Liver (tissue), 8 donors: ENCODE measurements at regions not wholly inside any gene's neighbourhood (a gene's known extent, or its start where the extent isn't known, plus 50 kb on each side); places are given as distances from the start of the nearest gene placed in this dataset.

ENCODE experiments used
- DNase-seq: peaks from one replicate; pipeline ENCODE4 v3.0.0-alpha.2; 2017; ENCODE audit warnings: low spot score
- H3K27ac ChIP-seq, 2 donors: one replicate each; pipeline ENCODE4 v1.7.0; 2013; ENCODE audit warnings: inconsistent platforms in 2 of 2, low read length in 2 of 2, control low read depth in 1 of 2, low read depth in 1 of 2, mild to moderate bottlenecking in 1 of 2
- H3K27me3 ChIP-seq, 4 donors: one replicate each; pipeline versions ENCODE4 v1.6.1 to v1.7.0; 2013; ENCODE audit warnings: low read length in 3 of 4, inconsistent platforms in 1 of 4, mild to moderate bottlenecking in 1 of 4, moderate library complexity in 1 of 4; ENCODE audit not compliant: control insufficient read depth in 4 of 4, insufficient read depth in 4 of 4
- H3K36me3 ChIP-seq, 4 donors: one replicate each; pipeline versions ENCODE4 v1.6.1 to v1.7.0; 2013; ENCODE audit warnings: low read length in 3 of 4, mild to moderate bottlenecking in 3 of 4, low read depth in 1 of 4, moderate library complexity in 1 of 4; ENCODE audit not compliant: control insufficient read depth in 4 of 4, insufficient read depth in 3 of 4
- H3K4me1 ChIP-seq, 4 donors: one replicate each; pipeline versions ENCODE4 v1.6.1 to v1.7.0; 2013; ENCODE audit warnings: low read length in 3 of 4, mild to moderate bottlenecking in 3 of 4, moderate library complexity in 1 of 4; ENCODE audit not compliant: control insufficient read depth in 4 of 4, insufficient read depth in 4 of 4
- H3K4me3 ChIP-seq, 3 donors: one replicate each; pipeline versions ENCODE4 v1.6.1 to v1.7.0; 2013; ENCODE audit warnings: low read length in 3 of 3, control low read depth in 1 of 3, low read depth in 1 of 3, mild to moderate bottlenecking in 1 of 3
- H3K9ac ChIP-seq, 2 donors: one replicate each; pipeline ENCODE4 v1.7.0; 2013; ENCODE audit warnings: low read length in 2 of 2, mild to moderate bottlenecking in 2 of 2, moderate library complexity in 2 of 2, control low read depth in 1 of 2, low read depth in 1 of 2
- H3K9me3 ChIP-seq, 4 donors: one replicate each; pipeline versions ENCODE4 v1.6.1 to v1.7.0; 2013; ENCODE audit warnings: low read length in 3 of 4; ENCODE audit not compliant: control insufficient read depth in 4 of 4
- EGR1 ChIP-seq, 2 donors: IDR thresholded peaks; 2 replicates each; pipeline ENCODE4 v1.6.1; 2016 to 2018; ENCODE audit warnings: antibody characterized with exemption in 2 of 2, low read depth in 2 of 2
- FOXA1 ChIP-seq: IDR thresholded peaks from 2 replicates; pipeline ENCODE4 v1.6.1; 2016; ENCODE audit warnings: antibody characterized with exemption
- GABPA ChIP-seq, 2 donors: IDR thresholded peaks in 1 of 2; conservative IDR thresholded peaks in 1 of 2; 2 replicates each; pipeline ENCODE4 v1.6.1; 2016; ENCODE audit warnings: antibody characterized with exemption in 2 of 2, mild to moderate bottlenecking in 1 of 2, moderate library complexity in 1 of 2
- HNF4A ChIP-seq, 2 donors: conservative IDR thresholded peaks; 2 replicates each; pipeline ENCODE4 v1.6.1; 2016; ENCODE audit warnings: antibody characterized with exemption in 2 of 2, mild to moderate bottlenecking in 2 of 2
- HNF4G ChIP-seq: IDR thresholded peaks from 2 replicates; pipeline ENCODE4 v1.6.1; 2016; ENCODE audit warnings: antibody characterized with exemption
- JUND ChIP-seq, 2 donors: IDR thresholded peaks; 2 replicates each; pipeline ENCODE4 v1.6.1; 2016; ENCODE audit warnings: antibody characterized with exemption in 2 of 2
- NR2F2 ChIP-seq: IDR thresholded peaks from 2 replicates; pipeline ENCODE4 v1.6.1; 2016; ENCODE audit warnings: antibody characterized with exemption
- RAD21 ChIP-seq, 2 donors: IDR thresholded peaks; 2 replicates each; pipeline ENCODE4 v1.6.1; 2016; ENCODE audit warnings: antibody characterized with exemption in 2 of 2, mild to moderate bottlenecking in 2 of 2
- RXRA ChIP-seq, 2 donors: IDR thresholded peaks; 2 replicates each; pipeline ENCODE4 v1.6.1; 2017 to 2018; ENCODE audit warnings: antibody characterized with exemption in 2 of 2, mild to moderate bottlenecking in 1 of 2
- SP1 ChIP-seq: IDR thresholded peaks from 2 replicates; pipeline ENCODE4 v1.6.1; 2018; ENCODE audit warnings: antibody characterized with exemption, mild to moderate bottlenecking
- TAF1 ChIP-seq: conservative IDR thresholded peaks from 2 replicates; pipeline ENCODE4 v1.6.1; 2016; ENCODE audit warnings: antibody characterized with exemption, mild to moderate bottlenecking
- YY1 ChIP-seq: IDR thresholded peaks from 2 replicates; pipeline ENCODE4 v1.6.1; 2016; ENCODE audit warnings: antibody characterized with exemption, mild to moderate bottlenecking
- WGBS: extraction: QIAGEN DNeasy Blood & Tissue Kit; methylation state at CpG from one replicate; pipeline ENCODE4 v1.1.7; 2013; 5-methylcytosine and 5-hydroxymethylcytosine counted together
- TF ChIP-seq, protein P1 (sequence below): IDR thresholded peaks from 2 replicates; pipeline ENCODE4 v1.6.1; 2016; ENCODE audit warnings: antibody characterized with exemption
- TF ChIP-seq, protein P2 (sequence below): IDR thresholded peaks from 2 replicates; pipeline ENCODE4 v1.6.1; 2016; ENCODE audit warnings: antibody characterized with exemption
- TF ChIP-seq, protein P3 (sequence below): IDR thresholded peaks from 2 replicates; pipeline ENCODE4 v1.6.1; 2016; ENCODE audit warnings: antibody characterized with exemption
- TF ChIP-seq, protein P4 (sequence below): fragments of 150-350 bp; IDR thresholded peaks from 2 replicates; pipeline ENCODE4 v1.5.1; 2017; ENCODE audit warnings: improper control_type of control experiment, low read depth, low read length; ENCODE audit not compliant: missing input control
- TF ChIP-seq, protein P5 (sequence below): IDR thresholded peaks from 2 replicates; pipeline ENCODE4 v1.6.1; 2016; ENCODE audit warnings: antibody characterized with exemption, mild to moderate bottlenecking
- donor health status: healthy.
- donor health status: healthy.
- donor health status: healthy.
- donor health status: healthy.
- donor health status: healthy.

DNA sequence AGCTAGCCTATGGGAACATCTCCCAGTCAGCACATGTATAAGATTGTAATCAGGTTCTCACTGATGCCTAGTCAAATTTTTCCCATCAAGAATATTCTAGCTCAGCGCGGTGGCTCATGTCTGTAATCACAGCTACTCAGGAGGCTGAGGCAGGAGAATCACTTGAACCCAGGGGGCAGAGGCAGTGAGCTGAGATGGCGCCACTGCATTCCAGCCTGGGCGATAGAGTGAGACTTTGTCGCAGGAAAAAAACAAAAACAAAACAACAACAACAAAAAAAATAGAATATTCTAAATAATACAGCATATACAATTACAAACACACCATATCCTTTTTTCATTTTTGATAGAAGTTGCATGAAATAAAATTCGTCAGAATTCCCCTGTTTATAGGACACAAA is 67.5 kb upstream of the MYCN start:
- H3K36me3 ChIP-seq, result no peaks in the 10 kb centered on the region
- no peak overlapping the region for H3K27ac ChIP-seq
- H3K4me1 ChIP-seq, result peaks cover 7 to 35% (median 22%) of the 10 kb centered on the region in 4 donors
- 96% methylated on average over 6 of the region's 6 CpGs for WGBS
- no peaks in the 10 kb centered on the region for H3K9me3 ChIP-seq
- TF ChIP-seq YY1, result no peak
- TF ChIP-seq, protein P1, sequence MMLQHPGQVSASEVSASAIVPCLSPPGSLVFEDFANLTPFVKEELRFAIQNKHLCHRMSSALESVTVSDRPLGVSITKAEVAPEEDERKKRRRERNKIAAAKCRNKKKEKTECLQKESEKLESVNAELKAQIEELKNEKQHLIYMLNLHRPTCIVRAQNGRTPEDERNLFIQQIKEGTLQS, result no peak
- H3K9ac ChIP-seq, result no peak overlapping the region
- no peak overlapping the region for H3K4me3 ChIP-seq
- H3K27me3 ChIP-seq, result no peaks in the 10 kb centered on the region
- no peak for DNase-seq

DNA sequence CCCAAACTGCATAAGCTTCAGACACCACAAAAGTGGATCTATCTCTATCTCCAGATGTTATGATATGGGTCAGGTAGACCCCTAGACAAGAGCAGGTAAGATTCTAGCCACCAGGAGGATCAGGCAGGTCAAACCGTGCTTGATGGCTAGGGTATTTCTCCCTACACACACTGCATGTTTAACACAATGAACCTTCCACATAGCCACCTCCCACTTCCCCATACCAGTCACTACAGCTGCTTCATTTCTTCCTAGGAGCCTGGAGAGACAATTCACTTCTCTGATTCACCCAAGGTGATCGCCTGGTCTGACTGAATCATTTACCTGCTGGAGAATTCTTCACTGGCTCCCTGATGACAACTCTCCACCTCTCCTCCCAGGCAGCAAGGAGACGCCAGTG is 66.0 kb upstream of the MYCN start:
- WGBS, result 83% methylated on average over 3 of the region's 3 CpGs
- Histone ChIP-seq H3K9me3 (no peaks in the 10 kb centered on the region), H3K9ac (no peak overlapping the region), H3K4me1 (peaks cover 7 to 34% (median 22%) of the 10 kb centered on the region in 4 donors), H3K27ac (peak overlapping the region; percentile 51 to 52), H3K4me3 (no peak overlapping the region), H3K27me3 (no peaks in the 10 kb centered on the region), H3K36me3 (no peaks in the 10 kb centered on the region)
- TF ChIP-seq FOXA1 (no peak), JUND (IDR thresholded peaks at IDR 0.05) (no peak), EGR1 (IDR thresholded peaks at IDR 0.05; ENCODE audit: low read depth in 2 of 2) (no peak)
- no peak for DNase-seq

DNA sequence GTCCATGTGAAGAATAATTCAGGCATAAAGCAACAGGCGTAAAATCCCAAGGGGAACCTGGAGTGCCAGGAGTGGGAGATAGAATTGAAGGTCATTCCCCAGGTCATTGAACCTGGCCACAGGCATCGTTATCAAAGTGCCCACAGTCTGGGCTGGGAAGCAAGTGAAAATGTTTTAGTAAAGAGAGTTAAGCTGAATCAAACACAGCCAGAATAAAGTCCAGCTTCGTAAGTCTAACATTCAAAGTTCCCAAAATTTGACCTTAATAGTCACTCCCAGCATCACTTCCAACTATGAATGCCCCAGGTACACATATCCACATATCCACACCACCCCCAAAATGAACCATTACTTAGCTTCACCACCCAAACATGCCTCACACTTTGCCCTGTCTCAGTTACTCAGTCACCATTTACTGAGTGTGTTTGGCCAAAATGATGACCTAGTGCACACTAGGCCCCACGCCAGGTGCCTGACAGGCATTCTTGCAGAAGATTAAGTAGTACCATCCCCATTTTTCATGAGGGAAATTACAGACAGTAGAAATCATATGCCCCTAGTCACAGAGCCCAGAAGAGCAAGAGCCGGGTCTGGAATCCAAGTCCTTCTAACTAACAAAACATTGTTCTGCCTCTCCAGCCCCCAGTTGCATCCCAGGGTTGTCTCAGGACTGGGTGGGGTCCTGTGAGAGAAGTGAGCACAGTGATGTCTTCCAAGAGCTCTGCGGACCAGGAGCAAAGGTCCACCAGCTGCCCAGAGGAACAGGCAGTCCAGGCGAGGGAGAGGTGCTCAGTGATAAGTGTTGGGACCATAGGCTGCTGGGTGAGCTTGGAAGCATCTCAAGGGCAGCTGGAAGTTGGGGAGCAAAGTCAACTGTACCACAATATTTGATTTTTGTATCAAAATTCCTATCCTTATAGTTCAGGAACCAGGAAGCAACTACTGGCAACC is 65.2 kb upstream of the MYCN start:
- Histone ChIP-seq H3K4me1 (peaks cover 7 to 26% (median 18%) of the 10 kb centered on the region in 4 donors), H3K9me3 (no peaks in the 10 kb centered on the region), H3K4me3 (no peak overlapping the region), H3K27me3 (no peaks in the 10 kb centered on the region), H3K9ac (no peak overlapping the region), H3K27ac (peak overlapping the region; percentile 51 to 52), H3K36me3 (no peaks in the 10 kb centered on the region)
- DNase-seq, result no peak
- TF ChIP-seq YY1 (peak; percentile 54), TAF1 (no peak), RAD21 (IDR thresholded peaks at IDR 0.05) (peak; percentile 13 to 36), GABPA (IDR thresholded peaks at IDR 0.05 in 1 of 2, conservative IDR thresholded peaks at IDR 0.05 in 1 of 2) (no peak), NR2F2 (peak; percentile 22), FOXA1 (no peak), EGR1 (IDR thresholded peaks at IDR 0.05; ENCODE audit: low read depth in 2 of 2) (no peak), JUND (IDR thresholded peaks at IDR 0.05) (peak in 1 of 2 donors; percentile 70), RXRA (IDR thresholded peaks at IDR 0.05) (peak; percentile 85 to 93), HNF4A (conservative IDR thresholded peaks at IDR 0.05) (peak; percentile 90 to 91), HNF4G (peak; percentile 71), SP1 (peak; percentile 87)
- TF ChIP-seq, protein P2, sequence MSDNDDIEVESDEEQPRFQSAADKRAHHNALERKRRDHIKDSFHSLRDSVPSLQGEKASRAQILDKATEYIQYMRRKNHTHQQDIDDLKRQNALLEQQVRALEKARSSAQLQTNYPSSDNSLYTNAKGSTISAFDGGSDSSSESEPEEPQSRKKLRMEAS, result peak; percentile 60
- TF ChIP-seq, protein P3, sequence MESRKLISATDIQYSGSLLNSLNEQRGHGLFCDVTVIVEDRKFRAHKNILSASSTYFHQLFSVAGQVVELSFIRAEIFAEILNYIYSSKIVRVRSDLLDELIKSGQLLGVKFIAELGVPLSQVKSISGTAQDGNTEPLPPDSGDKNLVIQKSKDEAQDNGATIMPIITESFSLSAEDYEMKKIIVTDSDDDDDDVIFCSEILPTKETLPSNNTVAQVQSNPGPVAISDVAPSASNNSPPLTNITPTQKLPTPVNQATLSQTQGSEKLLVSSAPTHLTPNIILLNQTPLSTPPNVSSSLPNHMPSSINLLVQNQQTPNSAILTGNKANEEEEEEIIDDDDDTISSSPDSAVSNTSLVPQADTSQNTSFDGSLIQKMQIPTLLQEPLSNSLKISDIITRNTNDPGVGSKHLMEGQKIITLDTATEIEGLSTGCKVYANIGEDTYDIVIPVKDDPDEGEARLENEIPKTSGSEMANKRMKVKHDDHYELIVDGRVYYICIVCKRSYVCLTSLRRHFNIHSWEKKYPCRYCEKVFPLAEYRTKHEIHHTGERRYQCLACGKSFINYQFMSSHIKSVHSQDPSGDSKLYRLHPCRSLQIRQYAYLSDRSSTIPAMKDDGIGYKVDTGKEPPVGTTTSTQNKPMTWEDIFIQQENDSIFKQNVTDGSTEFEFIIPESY, result no peak
- TF ChIP-seq, protein P1, result peak; percentile 12
- TF ChIP-seq, protein P4, sequence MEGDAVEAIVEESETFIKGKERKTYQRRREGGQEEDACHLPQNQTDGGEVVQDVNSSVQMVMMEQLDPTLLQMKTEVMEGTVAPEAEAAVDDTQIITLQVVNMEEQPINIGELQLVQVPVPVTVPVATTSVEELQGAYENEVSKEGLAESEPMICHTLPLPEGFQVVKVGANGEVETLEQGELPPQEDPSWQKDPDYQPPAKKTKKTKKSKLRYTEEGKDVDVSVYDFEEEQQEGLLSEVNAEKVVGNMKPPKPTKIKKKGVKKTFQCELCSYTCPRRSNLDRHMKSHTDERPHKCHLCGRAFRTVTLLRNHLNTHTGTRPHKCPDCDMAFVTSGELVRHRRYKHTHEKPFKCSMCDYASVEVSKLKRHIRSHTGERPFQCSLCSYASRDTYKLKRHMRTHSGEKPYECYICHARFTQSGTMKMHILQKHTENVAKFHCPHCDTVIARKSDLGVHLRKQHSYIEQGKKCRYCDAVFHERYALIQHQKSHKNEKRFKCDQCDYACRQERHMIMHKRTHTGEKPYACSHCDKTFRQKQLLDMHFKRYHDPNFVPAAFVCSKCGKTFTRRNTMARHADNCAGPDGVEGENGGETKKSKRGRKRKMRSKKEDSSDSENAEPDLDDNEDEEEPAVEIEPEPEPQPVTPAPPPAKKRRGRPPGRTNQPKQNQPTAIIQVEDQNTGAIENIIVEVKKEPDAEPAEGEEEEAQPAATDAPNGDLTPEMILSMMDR, result no peak
- TF ChIP-seq, protein P5, sequence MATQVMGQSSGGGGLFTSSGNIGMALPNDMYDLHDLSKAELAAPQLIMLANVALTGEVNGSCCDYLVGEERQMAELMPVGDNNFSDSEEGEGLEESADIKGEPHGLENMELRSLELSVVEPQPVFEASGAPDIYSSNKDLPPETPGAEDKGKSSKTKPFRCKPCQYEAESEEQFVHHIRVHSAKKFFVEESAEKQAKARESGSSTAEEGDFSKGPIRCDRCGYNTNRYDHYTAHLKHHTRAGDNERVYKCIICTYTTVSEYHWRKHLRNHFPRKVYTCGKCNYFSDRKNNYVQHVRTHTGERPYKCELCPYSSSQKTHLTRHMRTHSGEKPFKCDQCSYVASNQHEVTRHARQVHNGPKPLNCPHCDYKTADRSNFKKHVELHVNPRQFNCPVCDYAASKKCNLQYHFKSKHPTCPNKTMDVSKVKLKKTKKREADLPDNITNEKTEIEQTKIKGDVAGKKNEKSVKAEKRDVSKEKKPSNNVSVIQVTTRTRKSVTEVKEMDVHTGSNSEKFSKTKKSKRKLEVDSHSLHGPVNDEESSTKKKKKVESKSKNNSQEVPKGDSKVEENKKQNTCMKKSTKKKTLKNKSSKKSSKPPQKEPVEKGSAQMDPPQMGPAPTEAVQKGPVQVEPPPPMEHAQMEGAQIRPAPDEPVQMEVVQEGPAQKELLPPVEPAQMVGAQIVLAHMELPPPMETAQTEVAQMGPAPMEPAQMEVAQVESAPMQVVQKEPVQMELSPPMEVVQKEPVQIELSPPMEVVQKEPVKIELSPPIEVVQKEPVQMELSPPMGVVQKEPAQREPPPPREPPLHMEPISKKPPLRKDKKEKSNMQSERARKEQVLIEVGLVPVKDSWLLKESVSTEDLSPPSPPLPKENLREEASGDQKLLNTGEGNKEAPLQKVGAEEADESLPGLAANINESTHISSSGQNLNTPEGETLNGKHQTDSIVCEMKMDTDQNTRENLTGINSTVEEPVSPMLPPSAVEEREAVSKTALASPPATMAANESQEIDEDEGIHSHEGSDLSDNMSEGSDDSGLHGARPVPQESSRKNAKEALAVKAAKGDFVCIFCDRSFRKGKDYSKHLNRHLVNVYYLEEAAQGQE, result no peak
- WGBS, result 39% methylated on average over 7 of the region's 7 CpGs
